H1 (cell line): ENCODE measurements at regions not wholly inside any gene's neighbourhood (a gene's known extent, or its start where the extent isn't known, plus 50 kb on each side); places are given as distances from the start of the nearest gene placed in this dataset.

Experiments
- ASH2L ChIP-seq: fragments of 200-600, 300-600 bp; sonication (generic); IDR thresholded peaks from one replicate; pipeline ENCODE4 v1.7.1; 2017; ENCODE audit warnings: low read length
- CBX5 ChIP-seq: fragments of 300-800, 300-1000 bp; sonication (generic); IDR thresholded peaks from 2 replicates; pipeline ENCODE4 v1.7.1; 2016; ENCODE audit warnings: antibody characterized with exemption, low read length, low read depth
- KDM4A ChIP-seq: IDR thresholded peaks from one replicate; pipeline ENCODE4 v1.7.1; 2012; ENCODE audit warnings: low read depth, mild to moderate bottlenecking, moderate library complexity, low read length, inconsistent platforms; ENCODE audit not compliant: severe bottlenecking
- POLR2AphosphoS5 ChIP-seq: IDR thresholded peaks from 2 replicates; pipeline ENCODE4 v1.6.1; 2011; ENCODE audit warnings: low read depth, low read length

DNA sequence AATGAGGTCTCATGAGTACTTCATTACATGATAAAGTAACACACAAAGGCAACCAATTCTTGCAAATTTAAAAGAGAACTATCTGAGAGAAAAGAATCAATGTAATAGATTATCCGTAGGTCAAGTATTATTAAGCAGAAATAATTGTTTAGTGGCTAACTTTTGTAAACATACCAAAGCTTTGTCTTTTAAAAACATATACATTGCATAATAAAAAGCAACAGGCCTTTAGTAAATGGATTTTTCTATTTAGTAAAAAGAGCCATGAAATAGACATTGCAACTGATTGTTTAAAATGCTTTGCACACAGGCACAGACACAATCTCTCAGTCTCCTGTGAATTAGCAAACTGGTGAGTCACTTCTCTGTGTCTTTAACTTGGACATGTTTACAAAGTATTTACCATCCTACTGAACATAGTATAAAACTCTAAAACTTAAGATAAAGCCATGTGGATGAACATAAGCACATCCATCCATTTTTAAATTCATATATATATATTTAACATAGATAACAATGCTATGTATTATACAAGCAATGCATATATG is 518.7 kb upstream of the MGAT4C start (continued):
- TF ChIP-seq KDM4A (no peak), POLR2AphosphoS5 (no peak), ASH2L (no peak), CBX5 (no peak)
